ENCODE measurements at regions not wholly inside any gene's neighbourhood (a gene's known extent, or its start where the extent isn't known, plus 50 kb on each side); places are given as distances from the start of the nearest gene placed in this dataset.

DNA sequence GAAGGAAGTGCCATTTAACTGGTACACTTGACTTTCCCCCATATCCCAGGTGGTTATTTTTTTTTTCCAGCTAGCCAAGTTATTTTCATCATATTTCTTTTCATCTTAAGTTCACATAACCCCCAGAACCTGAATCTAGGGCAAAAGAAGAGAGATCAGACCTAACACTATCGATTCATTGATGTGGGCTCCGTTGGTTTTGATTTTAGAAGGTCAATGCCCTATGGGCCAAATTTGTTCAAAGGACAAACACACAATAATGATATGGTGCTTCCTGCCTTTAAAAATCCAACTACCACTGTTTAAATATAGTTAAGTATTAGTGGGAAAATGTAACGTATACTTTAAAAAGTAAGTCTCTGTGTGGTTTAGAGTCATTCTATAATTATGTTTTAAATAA, 665.7 kb downstream of the ZNF674 start:
- DNase-seq (ENCODE audit: low read depth) = no peak

DNA sequence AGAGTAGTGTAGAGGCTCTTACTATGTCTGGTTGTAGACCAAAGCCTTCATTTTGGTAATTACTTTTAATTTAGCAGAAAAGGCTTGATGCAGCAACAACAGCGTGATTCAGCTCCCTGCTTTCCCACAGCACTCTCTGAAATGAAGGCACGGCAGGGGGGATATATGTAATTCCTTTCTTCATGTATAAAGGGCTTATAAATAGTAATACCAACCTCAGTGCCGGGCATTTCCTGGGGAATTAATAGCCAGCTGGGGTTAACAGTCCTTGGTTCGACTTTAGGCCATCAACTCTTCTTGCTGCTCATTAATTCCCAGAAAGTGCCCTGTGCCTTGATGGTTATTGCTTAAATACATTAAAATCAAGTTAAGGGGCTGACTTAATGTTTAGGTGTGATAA, 669.0 kb downstream of the ZNF674 start:
- no peak for DNase-seq (ENCODE audit: low read depth)

GRCh38 chrX:45873781-45874180, 671.4 kb downstream of the ZNF674 start:
- DNase-seq (ENCODE audit: low read depth) = no peak

DNA sequence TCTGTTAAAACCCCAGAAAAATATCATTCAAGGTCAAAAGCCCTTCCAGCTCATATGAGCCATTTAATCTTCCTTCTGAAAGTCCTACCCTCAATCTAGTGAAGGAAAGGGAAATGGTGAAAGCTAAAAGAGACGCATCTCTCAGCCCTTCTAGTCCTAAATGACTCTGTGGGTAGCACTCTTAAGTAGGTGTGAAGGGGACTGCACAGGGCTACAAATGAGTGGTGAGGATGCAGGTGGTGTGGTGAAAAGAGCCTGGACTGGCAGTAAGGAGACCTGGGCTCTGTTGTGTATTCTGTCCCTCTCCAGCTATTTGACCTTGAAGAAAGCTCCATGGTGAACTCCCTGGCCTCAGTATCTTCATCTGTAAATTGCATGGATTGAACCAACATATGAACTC, 671.8 kb upstream of the DIPK2B start:
- no peak for DNase-seq (ENCODE audit: low read depth)

GRCh38 chrX:45868425-45868824, 667.7 kb upstream of the DIPK2B start:
- no peak for DNase-seq (ENCODE audit: low read depth)

GRCh38 chrX:45862801-45863200, 662.1 kb upstream of the DIPK2B start:
- DNase-seq (ENCODE audit: low read depth) = no peak

DNA sequence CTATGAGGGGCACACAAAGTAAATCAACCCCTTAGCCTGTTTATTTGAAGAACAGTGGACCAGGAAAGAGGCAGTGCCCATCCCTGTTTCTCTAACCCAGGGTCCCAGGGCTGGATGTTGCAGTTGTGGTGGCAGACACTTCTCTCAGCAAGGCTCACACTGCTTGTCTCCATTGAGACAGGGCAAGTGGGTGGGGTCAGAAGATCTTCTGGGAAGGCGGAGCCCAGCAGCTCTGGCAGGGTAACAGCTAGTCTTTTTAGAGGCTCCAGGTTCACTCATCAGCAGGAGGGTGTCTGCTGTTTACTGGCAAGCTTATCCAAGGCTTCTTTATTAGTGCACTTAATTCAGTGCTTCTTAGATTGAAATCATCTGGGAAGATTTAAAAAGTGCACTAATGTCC, 659.8 kb upstream of the DIPK2B start:
- DNase-seq (ENCODE audit: low read depth) = no peak

DNA sequence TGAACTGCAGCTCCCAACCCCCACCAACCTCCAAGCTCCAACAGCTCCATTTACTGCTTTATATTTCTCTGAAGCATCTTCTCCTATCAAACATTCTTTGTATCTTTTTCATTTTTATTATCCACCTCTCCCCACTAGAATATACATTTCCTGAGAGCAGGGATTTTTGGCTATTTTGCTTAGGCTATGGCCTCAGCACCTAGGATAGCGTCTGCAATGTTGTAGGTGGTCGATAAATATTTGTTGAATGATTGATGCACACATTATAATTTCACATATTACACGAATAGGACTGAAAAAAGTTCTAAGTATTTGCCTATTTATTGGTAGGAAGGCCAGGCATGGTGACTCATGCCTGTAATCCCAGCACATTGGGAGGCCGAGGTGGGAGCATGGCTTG, 658.7 kb upstream of the DIPK2B start:
- DNase-seq (ENCODE audit: low read depth) = no peak

GRCh38 chrX:45852884-45853283, 652.2 kb upstream of the DIPK2B start:
- peak; percentile 48 for DNase-seq (ENCODE audit: low read depth)

DNA sequence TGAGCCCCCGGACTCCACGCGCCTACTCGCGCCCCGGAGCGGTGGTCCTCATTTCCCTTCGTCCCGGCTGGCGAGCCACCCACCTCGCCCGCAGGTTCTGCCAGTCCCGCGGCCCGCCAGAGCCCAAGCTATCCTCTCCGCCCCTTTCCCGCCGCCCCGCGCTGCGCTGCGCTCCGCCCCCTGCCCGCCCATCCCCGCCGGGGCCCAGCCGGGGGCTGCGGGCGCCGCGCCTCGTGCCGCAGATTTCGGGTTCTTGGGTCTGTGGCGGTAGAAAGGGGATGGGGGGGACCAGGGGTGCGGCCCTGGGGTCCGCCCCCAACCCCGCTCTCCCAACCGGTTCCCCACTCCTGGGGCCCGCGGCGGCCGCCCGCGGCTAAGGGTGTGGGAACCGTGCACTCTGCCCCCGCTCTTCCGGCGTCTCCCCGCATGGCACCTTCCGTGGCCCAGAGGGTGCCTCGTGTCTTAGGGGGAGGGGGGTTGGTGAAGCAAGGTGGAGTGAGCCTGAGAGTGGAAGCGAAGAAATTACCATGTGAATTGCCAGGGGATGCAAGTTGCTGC, 650.8 kb upstream of the DIPK2B start:
- peak; percentile 38 for DNase-seq (ENCODE audit: low read depth)

DNA sequence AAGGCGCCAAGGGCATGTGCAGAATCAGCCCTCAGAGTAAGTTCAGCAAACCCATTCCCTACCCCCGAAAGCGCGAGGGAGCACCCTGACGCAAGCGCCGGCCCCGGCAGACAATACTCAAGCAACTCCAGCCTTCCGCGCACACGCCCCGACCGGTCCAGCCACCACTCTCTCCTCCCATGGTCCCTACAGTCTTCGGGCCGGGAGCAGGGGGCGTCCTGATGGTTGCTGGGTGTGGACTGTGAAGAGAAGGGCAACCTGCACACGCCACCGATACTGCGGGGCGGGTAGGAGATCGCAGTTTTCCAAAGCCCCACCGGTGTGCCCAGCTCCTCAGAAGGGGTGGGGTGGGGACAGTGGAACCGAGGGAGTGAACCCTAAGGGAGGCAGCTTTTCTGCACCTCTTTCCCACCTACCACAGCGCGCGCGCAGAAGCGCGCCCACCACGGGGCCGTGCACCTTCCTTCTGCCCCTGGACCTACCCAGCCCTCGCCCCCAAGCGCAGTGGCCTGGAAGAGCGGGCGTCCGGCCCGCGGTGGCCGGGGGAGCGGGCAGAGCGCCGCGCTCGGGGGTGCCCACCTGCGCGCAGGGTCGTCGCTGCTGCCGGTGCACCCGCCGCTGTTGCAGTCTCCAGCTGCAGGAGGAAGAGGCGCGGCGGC, 650.2 kb upstream of the DIPK2B start:
- no peak for DNase-seq (ENCODE audit: low read depth)

DNA sequence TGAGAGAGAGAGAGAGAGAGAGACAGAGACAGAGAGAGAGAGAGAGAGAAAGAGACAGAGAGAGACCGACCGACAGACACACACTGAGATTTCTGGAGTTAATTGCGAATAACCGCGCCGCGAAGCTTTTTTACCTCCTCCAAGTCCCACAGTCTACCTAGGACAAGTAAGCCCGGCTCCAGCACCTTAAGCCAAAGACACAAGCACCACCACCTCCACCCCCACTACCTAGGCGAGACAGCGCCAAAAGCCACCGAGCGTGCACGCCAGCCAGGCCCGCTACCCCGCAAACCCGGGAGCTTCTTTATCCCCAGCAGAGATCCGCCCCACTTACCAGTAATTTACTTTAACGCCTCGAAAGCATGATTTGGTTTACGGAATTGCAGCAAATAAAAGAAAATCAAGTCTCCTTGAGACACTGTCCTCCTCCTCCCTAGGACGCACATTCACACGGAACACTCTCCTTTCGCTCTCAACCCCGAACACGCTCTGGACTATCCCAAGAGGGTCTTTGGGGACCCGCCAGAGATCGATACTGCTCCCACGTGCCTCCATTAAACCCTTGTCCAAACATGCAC, 649.6 kb upstream of the DIPK2B start:
- no peak for DNase-seq (ENCODE audit: low read depth)

DNA sequence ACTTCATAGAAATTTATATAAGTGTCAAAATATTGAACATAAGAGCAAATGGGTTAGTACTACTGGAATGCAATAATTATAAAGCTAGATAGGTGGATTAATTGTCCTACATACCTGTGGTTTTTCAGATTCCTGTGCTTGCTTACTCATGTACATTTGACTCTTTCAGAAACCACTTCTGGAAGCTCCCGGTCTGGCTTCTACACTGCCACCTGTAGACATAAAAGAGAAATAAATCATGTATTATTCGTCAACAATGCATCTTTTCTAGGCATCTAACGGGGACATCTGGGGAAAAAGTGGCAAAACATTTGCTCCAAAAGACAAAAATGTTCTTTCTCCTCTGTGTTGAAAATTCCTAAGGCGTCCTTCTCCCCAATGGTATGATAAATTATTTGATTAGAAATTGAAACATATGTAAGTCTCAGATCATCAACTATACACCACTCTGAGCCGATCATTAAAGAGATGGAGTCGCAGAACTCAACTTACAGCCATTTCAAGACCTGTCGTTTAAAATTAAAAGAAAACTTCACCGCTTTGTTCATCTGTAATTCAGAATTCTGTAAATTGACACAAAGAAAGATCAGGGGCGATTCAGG, 648.7 kb upstream of the DIPK2B start:
- peak; percentile 93 for DNase-seq (ENCODE audit: low read depth)

DNA sequence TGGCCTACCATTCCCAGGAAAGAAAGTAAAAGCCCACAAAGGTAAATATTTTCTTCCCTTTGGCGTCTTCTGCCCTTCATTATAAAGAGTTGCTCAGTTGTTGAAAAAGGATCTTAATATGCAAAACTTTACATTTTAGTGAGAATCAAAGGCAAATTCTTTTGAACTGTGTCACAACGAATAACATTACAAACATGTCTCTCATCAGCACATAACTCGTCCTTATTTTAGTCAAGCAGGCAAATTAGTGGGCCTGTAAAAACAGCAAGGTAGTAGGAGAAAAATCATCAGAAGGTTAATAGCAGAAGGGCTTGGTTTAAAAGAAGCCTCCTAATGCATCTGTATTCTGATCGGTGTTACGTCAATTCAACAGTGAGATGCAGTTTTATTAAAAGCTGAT, 647.3 kb upstream of the DIPK2B start:
- DNase-seq (ENCODE audit: low read depth) = no peak

DNA sequence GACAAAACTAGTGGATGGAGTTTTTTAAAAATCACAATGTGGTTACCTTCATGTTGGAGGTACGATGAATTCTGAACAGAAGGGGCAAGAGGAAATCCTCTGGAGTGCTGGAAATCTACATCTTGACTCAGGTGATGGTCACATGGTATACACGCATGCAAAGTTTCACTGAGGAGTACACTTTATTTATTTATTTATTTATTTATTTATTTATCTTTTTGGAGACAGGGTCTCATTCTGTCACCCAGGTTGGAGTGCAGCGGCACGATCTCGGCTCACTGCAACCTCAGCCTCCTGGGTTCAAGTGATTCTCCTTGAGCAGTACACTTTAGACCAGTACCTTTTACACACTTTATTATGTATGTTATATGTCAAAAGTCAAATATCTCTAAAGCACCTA, 645.7 kb upstream of the DIPK2B start:
- no peak for DNase-seq (ENCODE audit: low read depth)

DNA sequence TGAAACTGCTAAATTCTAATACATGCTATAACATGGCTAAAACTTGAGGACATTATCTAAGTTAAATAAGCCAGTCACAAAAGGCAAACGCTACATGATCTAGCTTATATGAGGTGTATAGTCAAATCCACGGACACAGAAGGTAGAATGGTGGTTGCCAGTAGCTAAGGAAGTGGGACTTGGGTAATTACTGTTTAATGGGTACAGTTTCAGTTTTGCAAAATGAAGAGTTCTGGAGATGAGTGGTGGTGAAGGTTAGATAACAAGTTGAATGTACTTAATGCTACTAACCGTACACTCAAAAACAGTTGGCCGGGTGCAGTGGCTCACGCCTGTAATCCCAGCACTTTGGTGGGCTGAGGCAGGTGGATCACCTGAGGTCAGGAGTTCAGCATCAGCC, 644.5 kb upstream of the DIPK2B start:
- no peak for DNase-seq (ENCODE audit: low read depth)

DNA sequence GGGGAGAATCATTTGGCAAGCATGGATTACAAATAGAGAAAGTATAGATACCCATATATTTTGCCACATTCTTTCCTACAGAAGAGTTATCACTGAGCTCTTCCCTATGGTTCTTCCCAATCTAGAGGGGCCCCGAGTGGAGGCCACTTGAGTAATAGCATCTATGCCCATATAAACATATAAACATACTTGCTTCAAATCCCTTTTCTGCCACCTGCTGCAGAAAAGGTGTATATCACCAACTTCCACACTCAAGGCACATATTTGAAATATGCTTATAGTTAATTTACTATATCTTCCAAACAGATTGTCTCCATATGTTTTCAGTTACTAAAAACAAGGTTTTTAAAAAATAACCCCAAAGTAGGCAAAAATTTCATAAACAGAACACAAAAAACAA, 642.8 kb upstream of the DIPK2B start:
- no peak for DNase-seq (ENCODE audit: low read depth)

GRCh38 chrX:45842926-45843315, 642.2 kb upstream of the DIPK2B start:
- DNase-seq (ENCODE audit: low read depth) = no peak

DNA sequence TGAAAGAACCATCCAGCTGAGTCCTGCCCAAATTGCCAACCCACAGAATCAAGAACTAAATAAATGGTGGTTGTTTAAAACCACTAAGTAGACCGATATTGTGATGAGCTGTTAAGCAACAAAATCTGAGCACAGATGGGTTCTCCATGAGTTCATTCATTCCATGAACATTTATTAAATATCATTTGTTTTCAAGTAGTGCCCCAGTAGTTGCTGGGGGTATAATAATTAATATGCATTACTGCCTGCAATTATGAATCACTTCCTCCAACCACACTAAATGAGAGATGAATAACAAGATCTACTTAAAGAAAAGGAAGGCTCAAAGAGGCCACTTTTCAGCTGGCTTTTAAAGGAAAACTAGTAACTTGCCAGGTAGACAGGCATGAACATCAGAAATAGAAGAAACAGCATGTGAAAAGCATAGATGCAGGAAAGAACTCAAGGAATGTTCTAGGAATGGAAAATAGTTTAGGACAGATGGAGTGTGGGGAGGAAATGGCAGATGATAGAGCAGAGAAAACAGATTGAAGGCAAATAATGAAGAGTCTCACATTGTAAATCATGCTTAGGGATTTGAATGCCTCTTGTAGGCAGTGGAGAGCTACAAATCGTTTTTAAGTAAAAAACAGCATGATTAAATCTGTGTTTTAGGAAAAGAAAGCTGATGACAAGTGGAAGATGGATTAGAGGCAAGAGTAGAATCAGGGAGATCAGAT, 641.7 kb upstream of the DIPK2B start:
- no peak for DNase-seq (ENCODE audit: low read depth)

GRCh38 chrX:45840411-45840950, 639.8 kb upstream of the DIPK2B start:
- DNase-seq (ENCODE audit: low read depth) = no peak

GRCh38 chrX:45830343-45830742, 629.7 kb upstream of the DIPK2B start:
- no peak for DNase-seq (ENCODE audit: low read depth)

DNA sequence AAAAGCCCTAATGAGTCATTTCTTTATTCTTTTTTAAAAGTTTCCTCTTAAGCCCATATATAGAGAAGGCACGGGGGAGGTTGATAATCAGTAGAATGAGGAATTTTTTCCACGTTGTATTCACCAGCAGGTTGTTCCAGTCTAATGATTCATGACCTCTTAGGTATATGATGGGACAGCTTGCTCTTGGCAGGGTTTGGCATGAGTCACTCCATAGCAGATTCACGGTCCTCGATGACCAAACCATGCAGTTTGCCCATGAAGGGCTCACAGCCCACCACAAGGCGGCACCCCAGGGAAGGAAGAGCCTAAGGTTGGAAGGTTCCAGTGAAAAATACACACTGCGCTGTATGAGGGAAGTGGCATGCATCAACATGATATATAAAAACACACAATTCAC, 623.8 kb upstream of the DIPK2B start:
- peak; percentile 97 for DNase-seq (ENCODE audit: low read depth)

Data from renal cortical epithelial cell (primary cell).